Gastroesophageal sphincter (tissue), 3 donors: ENCODE measurements at regions not wholly inside any gene's neighbourhood (a gene's known extent, or its start where the extent isn't known, plus 50 kb on each side); places are given as distances from the start of the nearest gene placed in this dataset.

ENCODE experiments used
- CTCF ChIP-seq, 4 experiments: fragments of 200-600 bp in 2 of 4; fragments of 450-650 bp in 2 of 4; sonication (generic) in 1 of 4; IDR thresholded peaks; one replicate each; pipeline ENCODE4 v1.5.1; 2017 to 2019; ENCODE audit warnings: antibody characterized with exemption in 4 of 4, mild to moderate bottlenecking in 2 of 4, moderate library complexity in 2 of 4
- POLR2A ChIP-seq, 2 donors: fragments of 450-650 bp; IDR thresholded peaks; one replicate each; pipeline ENCODE4 v1.6.1; 2017; ENCODE audit warnings: antibody characterized with exemption in 2 of 2, mild to moderate bottlenecking in 2 of 2, moderate library complexity in 1 of 2
- POLR2AphosphoS5 ChIP-seq: sonication (generic); formaldehyde crosslinking; IDR thresholded peaks from one replicate; pipeline ENCODE4 v1.6.1; 2017; ENCODE audit warnings: antibody characterized with exemption

GRCh38 chr6:14271789-14272736 is 154.5 kb downstream of the CD83 start:
- TF ChIP-seq POLR2A (IDR thresholded peaks at IDR 0.05) (no peak), CTCF (IDR thresholded peaks at IDR 0.05) (no peak), POLR2AphosphoS5 (no peak)
